GM12892 (cell line): ENCODE measurements at regions not wholly inside any gene's neighbourhood (a gene's known extent, or its start where the extent isn't known, plus 50 kb on each side); places are given as distances from the start of the nearest gene placed in this dataset.

ENCODE experiments used
- POLR2A ChIP-seq: IDR thresholded peaks from 2 replicates; pipeline ENCODE4 v1.6.1; 2011; ENCODE audit warnings: low read depth, low read length, control low read depth
- POLR2AphosphoS5 ChIP-seq: IDR thresholded peaks from 2 replicates; pipeline ENCODE4 v1.6.1; 2011; ENCODE audit warnings: low read depth, low read length, control low read depth

DNA sequence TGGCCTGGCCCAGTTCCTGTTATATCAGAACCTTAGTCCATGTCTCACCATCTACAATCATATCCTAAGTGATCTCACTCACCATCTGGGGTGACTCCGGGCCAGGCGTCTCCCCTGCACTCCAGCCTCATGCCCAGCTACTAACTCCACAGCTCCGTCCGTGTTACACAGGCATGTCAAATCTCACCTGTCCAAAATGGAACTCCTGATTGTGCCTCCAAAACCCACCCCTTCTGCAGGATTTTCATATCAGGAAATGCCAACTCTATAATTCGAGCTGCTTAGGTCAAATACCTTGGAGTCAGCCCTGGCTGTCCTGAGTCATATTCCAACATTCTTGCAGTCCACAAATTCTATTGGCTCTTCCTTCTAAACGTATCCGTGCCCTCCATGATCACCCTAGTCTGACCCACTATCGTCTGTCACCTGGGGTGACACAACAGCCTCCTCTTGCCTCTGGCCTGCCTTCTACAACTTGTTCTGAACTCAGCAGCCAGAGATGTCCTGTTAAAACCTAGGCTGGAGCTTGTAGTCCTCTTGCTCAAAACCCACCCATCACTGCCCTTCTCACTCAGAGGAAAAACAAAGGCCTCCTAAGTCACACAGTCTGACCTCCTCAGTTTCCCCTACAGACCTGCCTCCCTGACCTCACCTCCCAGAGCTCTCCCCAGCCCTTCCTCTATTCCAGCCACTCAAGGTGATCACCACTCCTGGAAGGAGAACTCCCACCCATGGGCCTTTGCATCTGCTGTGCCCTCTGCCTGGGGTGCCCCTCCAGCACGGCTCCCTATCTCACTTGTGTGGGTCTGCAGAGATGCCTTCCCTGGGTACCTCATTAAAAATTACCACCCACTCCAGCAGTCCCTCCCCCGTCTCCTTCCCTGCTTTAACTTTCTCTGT, 85.3 kb upstream of the SIRPA start:
- TF ChIP-seq POLR2A = no peak
- no peak for TF ChIP-seq POLR2AphosphoS5
